H9 (cell line): ENCODE measurements at regions not wholly inside any gene's neighbourhood (a gene's known extent, or its start where the extent isn't known, plus 50 kb on each side); places are given as distances from the start of the nearest gene placed in this dataset.
A peak's percentile ranks its signal among the peaks of the same experiment; 100 is the strongest.
"Not testable (repeated sequence)": the region's sequence is repeated elsewhere in the genome, so short reads cannot be mapped to it uniquely, and the experiment has no call there.

Source experiments
- DNase-seq: peaks from one replicate; pipeline ENCODE4 v3.0.0-alpha.2; 2017
- H2AFZ ChIP-seq: one replicate; pipeline ENCODE4 v1.6.1; 2013; ENCODE audit warnings: mild to moderate bottlenecking, low read length, control low read depth, moderate library complexity
- H2AK5ac ChIP-seq: 2 replicates; pipeline ENCODE4 v1.6.1; 2013; ENCODE audit warnings: low read length, control low read depth, mixed read lengths; ENCODE audit not compliant: insufficient read length
- H2BK120ac ChIP-seq: one replicate; pipeline ENCODE4 v1.6.1; 2013; ENCODE audit warnings: low read depth, mild to moderate bottlenecking, low read length, control low read depth, inconsistent platforms; ENCODE audit not compliant: poor library complexity, severe bottlenecking
- H2BK12ac ChIP-seq: 2 replicates; pipeline ENCODE4 v1.6.1; 2013; ENCODE audit warnings: low read length, control low read depth, mixed read lengths, low read depth; ENCODE audit not compliant: insufficient read length
- H2BK15ac ChIP-seq: 2 replicates; pipeline ENCODE4 v1.6.1; 2013; ENCODE audit warnings: low read depth, low read length, control low read depth
- H2BK20ac ChIP-seq: one replicate; pipeline ENCODE4 v1.6.1; 2013; ENCODE audit warnings: low read depth, mild to moderate bottlenecking, low read length, control low read depth, inconsistent platforms; ENCODE audit not compliant: poor library complexity, severe bottlenecking
- H2BK5ac ChIP-seq: 2 replicates; pipeline ENCODE4 v1.6.1; 2013; ENCODE audit warnings: low read length, control low read depth, mixed read lengths; ENCODE audit not compliant: insufficient read length
- H3K14ac ChIP-seq: 2 replicates; pipeline ENCODE4 v1.6.1; 2013; ENCODE audit warnings: low read length, control low read depth; ENCODE audit not compliant: insufficient read depth
- H3K18ac ChIP-seq: 2 replicates; pipeline ENCODE4 v1.6.1; 2013; ENCODE audit warnings: low read depth, mild to moderate bottlenecking, mixed read lengths, low read length, control low read depth; ENCODE audit not compliant: insufficient read length
- H3K23ac ChIP-seq: 2 replicates; pipeline ENCODE4 v1.6.1; 2013; ENCODE audit warnings: low read length, control low read depth, mixed read lengths, low read depth; ENCODE audit not compliant: insufficient read length
- H3K23me2 ChIP-seq: 2 replicates; pipeline ENCODE4 v1.6.1; 2013; ENCODE audit warnings: low read depth, mild to moderate bottlenecking, mixed read lengths, low read length, control low read depth; ENCODE audit not compliant: insufficient read length, poor library complexity, severe bottlenecking
- H3K27ac ChIP-seq: 2 replicates; pipeline ENCODE4 v1.5.1; 2013; ENCODE audit warnings: low read length, control low read depth, mixed read lengths, low read depth; ENCODE audit not compliant: insufficient read length
- H3K27me3 ChIP-seq: 2 replicates; pipeline ENCODE4 v1.6.1; 2013; ENCODE audit warnings: low read length, control low read depth, inconsistent platforms; ENCODE audit not compliant: insufficient read depth
- H3K4ac ChIP-seq: 2 replicates; pipeline ENCODE4 v1.6.1; 2013; ENCODE audit warnings: low read depth, mild to moderate bottlenecking, control low read depth, inconsistent platforms, low read length, moderate library complexity
- H3K4me1 ChIP-seq: 2 replicates; pipeline ENCODE4 v1.6.1; 2013; ENCODE audit warnings: low read length, control low read depth, inconsistent platforms; ENCODE audit not compliant: insufficient read depth
- H3K4me2 ChIP-seq: 2 replicates; pipeline ENCODE4 v1.6.1; 2013; ENCODE audit warnings: low read length, control low read depth, mixed read lengths; ENCODE audit not compliant: insufficient read length, insufficient read depth
- H3K56ac ChIP-seq: 2 replicates; pipeline ENCODE4 v1.6.1; 2013; ENCODE audit warnings: low read depth, mild to moderate bottlenecking, mixed read lengths, low read length, control low read depth; ENCODE audit not compliant: insufficient read length
- H3K79me1 ChIP-seq: 2 replicates; pipeline ENCODE4 v1.6.1; 2013; ENCODE audit warnings: low read depth, mild to moderate bottlenecking, moderate library complexity, low read length, control low read depth, inconsistent platforms; ENCODE audit not compliant: insufficient read depth, poor library complexity, severe bottlenecking
- H3K79me2 ChIP-seq: 2 replicates; pipeline ENCODE4 v1.6.1; 2013; ENCODE audit warnings: low read length, control low read depth, inconsistent platforms; ENCODE audit not compliant: insufficient read depth
- H3K9ac ChIP-seq: 2 replicates; pipeline ENCODE4 v1.6.1; 2013; ENCODE audit warnings: low read length, control low read depth, mixed read lengths; ENCODE audit not compliant: insufficient read length; ENCODE audit errors: extremely low read depth
- H3K9me3 ChIP-seq: one replicate; pipeline ENCODE4 v1.6.1; 2013; ENCODE audit warnings: low read depth, low read length, inconsistent platforms; ENCODE audit not compliant: control insufficient read depth
- H3T11ph ChIP-seq: one replicate; pipeline ENCODE4 v1.6.1; 2013; ENCODE audit warnings: mild to moderate bottlenecking, low read length, control low read depth, inconsistent platforms
- H4K20me1 ChIP-seq: one replicate; pipeline ENCODE4 v1.6.1; 2013; ENCODE audit not compliant: control insufficient read depth, insufficient read length, insufficient read depth
- H4K5ac ChIP-seq: 2 replicates; pipeline ENCODE4 v1.6.1; 2013; ENCODE audit warnings: low read depth, mild to moderate bottlenecking, mixed read lengths, low read length, control low read depth; ENCODE audit not compliant: insufficient read length
- H4K8ac ChIP-seq: replicated peaks from 2 replicates; pipeline ENCODE4 v1.6.1; 2013; ENCODE audit warnings: low read length, control low read depth, mixed read lengths, low read depth; ENCODE audit not compliant: insufficient read length
- H4K91ac ChIP-seq: 2 replicates; pipeline ENCODE4 v1.6.1; 2013; ENCODE audit warnings: low read depth, mild to moderate bottlenecking, moderate library complexity, mixed read lengths, low read length, control low read depth; ENCODE audit not compliant: insufficient read length
- H3K27ac Mint-ChIP-seq, 3 experiments: 2 replicates in 2 of 3; 3 replicates in 1 of 3; pipeline ENCODE4 v1.8.0; 2020 to 2021; ENCODE audit warnings: mixed read lengths in 3 of 3, mild to moderate bottlenecking in 1 of 3, moderate library complexity in 1 of 3
- H3K27me3 Mint-ChIP-seq: 2 replicates; pipeline ENCODE4 v1.8.0; 2021; ENCODE audit warnings: low read depth, mild to moderate bottlenecking, moderate library complexity, mixed read lengths
- H3K36me3 Mint-ChIP-seq, 3 experiments: 2 replicates in 2 of 3; 3 replicates in 1 of 3; pipeline ENCODE4 v1.8.0; 2020 to 2021; ENCODE audit warnings: low read depth in 3 of 3, mixed read lengths in 3 of 3; ENCODE audit not compliant: insufficient read depth in 1 of 3
- H3K4me1 Mint-ChIP-seq, 2 experiments: 2 replicates each; pipeline ENCODE4 v1.8.0; 2020; ENCODE audit warnings: mixed read lengths in 2 of 2
- H3K4me3 Mint-ChIP-seq, 2 experiments: 2 replicates in 1 of 2; 3 replicates in 1 of 2; pipeline ENCODE4 v1.8.0; 2020 to 2021; ENCODE audit warnings: mild to moderate bottlenecking in 2 of 2, mixed read lengths in 2 of 2, moderate library complexity in 1 of 2
- H3K9me3 Mint-ChIP-seq, 2 experiments: 2 replicates in 1 of 2; 3 replicates in 1 of 2; pipeline ENCODE4 v1.8.0; 2020; ENCODE audit warnings: mild to moderate bottlenecking in 2 of 2, mixed read lengths in 2 of 2, moderate library complexity in 1 of 2
- CTCF ChIP-seq: fragments of 200-600 bp; sonication (generic); conservative IDR thresholded peaks from 3 replicates; pipeline ENCODE4 v1.8.0; 2021; ENCODE audit warnings: antibody characterized with exemption, mild to moderate bottlenecking
- WGBS: extraction: QIAGEN DNeasy Blood & Tissue Kit; methylation state at CpG from one replicate; pipeline ENCODE4 v1.1.7; 2013; ENCODE audit warnings: missing lambda C conversion rate, low lambda C conversion rate, mixed read lengths; ENCODE audit not compliant: insufficient read length; ENCODE audit errors: extremely low coverage; 5-methylcytosine and 5-hydroxymethylcytosine counted together

DNA sequence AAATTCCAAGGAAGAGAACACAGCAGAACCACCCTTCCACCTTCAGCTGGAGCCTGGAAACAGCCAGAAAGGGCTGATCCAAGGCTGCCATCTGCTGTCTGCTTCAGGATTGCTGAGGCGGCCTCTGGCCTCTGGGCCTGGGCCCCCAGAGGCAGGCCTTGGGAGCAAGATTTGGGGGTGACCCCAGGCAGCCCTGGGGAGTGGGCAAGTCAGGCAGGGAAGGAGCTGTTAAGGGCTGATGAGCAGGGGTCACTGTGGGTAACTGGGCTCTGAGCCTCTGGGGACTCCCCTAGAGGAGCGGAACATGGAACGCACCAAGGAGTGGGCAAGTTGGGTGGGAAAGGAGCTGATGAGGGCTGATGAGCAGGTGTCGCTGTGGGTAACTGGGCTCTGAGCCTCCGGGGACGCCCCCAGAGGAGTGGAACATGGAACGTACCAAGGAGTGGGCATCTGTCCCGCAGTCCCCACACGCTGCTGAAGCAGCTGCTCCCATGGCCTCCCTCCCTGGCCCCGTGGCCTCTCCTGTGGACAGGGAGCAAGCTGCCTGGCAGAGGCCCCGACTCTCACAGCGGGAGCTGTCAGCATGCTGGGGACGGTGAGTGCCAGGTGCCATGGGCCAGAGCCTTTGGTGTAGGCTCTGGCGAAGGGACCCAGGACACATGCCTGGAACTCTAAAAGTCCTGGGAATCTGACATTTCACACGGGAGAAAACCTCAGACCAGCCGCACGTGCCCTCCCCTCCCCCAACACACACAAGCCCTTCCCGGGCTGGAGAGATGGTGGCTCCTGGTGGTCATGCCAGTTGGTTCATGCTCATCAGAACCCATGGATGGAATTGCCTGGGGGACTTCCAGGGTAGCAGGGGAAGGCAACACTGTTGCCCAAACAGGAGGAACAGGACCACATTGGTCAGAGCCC, 148.8 kb downstream of the NPIPB11 start:
- not testable (repeated sequence) for H2BK120ac ChIP-seq, H3K27me3 Mint-ChIP-seq, H2BK15ac ChIP-seq, H2AK5ac ChIP-seq, H3K56ac ChIP-seq, H3K9me3 Mint-ChIP-seq, H3T11ph ChIP-seq, H3K79me2 ChIP-seq, H2BK20ac ChIP-seq, DNase-seq, H3K4me3 Mint-ChIP-seq, H3K79me1 ChIP-seq, H4K91ac ChIP-seq, H3K23me2 ChIP-seq, H3K9me3 ChIP-seq, H3K9ac ChIP-seq, H3K4me1 ChIP-seq, H3K23ac ChIP-seq, H2AFZ ChIP-seq, H3K18ac ChIP-seq, H3K36me3 Mint-ChIP-seq, H2BK5ac ChIP-seq, H3K14ac ChIP-seq, H2BK12ac ChIP-seq, H3K4me2 ChIP-seq, H4K5ac ChIP-seq, H3K27me3 ChIP-seq, H3K27ac ChIP-seq, H3K4ac ChIP-seq, H4K8ac ChIP-seq, H4K20me1 ChIP-seq
- TF ChIP-seq CTCF, result peak; percentile 63
- Mint-ChIP-seq H3K4me1 (peaks cover 0 to 12% of the 10 kb centered on the region in 2 experiments; a peak in 3 of 4 replicates), H3K27ac (peak overlapping the region in 1 of 3 experiments; percentile 61; a peak in 2 of 7 replicates)
- no CpG with 5 or more reads among the region's 18 CpGs for WGBS
